Activated naive CD8-positive, alpha-beta T cell treated with anti-CD3 and anti-CD28 coated beads, Interleukin-2, amount 10 ng/mL, durations not matched to agents 7 days and 5 days (primary cell): ENCODE measurements at regions not wholly inside any gene's neighbourhood (a gene's known extent, or its start where the extent isn't known, plus 50 kb on each side); places are given as distances from the start of the nearest gene placed in this dataset.
"Not testable (repeated sequence)": the region's sequence is repeated elsewhere in the genome, so short reads cannot be mapped to it uniquely, and the experiment has no call there.

Experiments used
- ATAC-seq: fragments of 150-1000 bp; cut with Tn5 transposase; one replicate; pipeline ENCODE4 v1.10.0; 2021; ENCODE audit warnings: low read depth, moderate library complexity
- POLR2A ChIA-PET: fragments of 350-600 bp; sonication (Branson Sonifier 250); formaldehyde crosslinking; loops from one replicate; lab custom pipeline; 2021; ENCODE audit warnings: antibody characterized with exemption; lab: Charles Lee
- DNase-seq: peaks from one replicate; pipeline ENCODE4 v3.0.0; 2021
- H3K27ac Mint-ChIP-seq: one replicate; pipeline ENCODE4 v1.8.0; 2022; ENCODE audit warnings: mild to moderate bottlenecking, mixed read lengths
- H3K27me3 Mint-ChIP-seq: one replicate; pipeline ENCODE4 v1.8.0; 2022; ENCODE audit warnings: mild to moderate bottlenecking, moderate library complexity, mixed read lengths
- H3K36me3 Mint-ChIP-seq: one replicate; pipeline ENCODE4 v1.8.0; 2021; ENCODE audit warnings: mild to moderate bottlenecking, mixed read lengths
- H3K4me1 Mint-ChIP-seq: one replicate; pipeline ENCODE4 v1.8.0; 2021; ENCODE audit warnings: mixed read lengths
- H3K4me3 Mint-ChIP-seq: one replicate; pipeline ENCODE4 v1.8.0; 2022; ENCODE audit warnings: mild to moderate bottlenecking, moderate library complexity, mixed read lengths
- H3K9me3 Mint-ChIP-seq: one replicate; pipeline ENCODE4 v1.8.0; 2021; ENCODE audit warnings: mixed read lengths

DNA sequence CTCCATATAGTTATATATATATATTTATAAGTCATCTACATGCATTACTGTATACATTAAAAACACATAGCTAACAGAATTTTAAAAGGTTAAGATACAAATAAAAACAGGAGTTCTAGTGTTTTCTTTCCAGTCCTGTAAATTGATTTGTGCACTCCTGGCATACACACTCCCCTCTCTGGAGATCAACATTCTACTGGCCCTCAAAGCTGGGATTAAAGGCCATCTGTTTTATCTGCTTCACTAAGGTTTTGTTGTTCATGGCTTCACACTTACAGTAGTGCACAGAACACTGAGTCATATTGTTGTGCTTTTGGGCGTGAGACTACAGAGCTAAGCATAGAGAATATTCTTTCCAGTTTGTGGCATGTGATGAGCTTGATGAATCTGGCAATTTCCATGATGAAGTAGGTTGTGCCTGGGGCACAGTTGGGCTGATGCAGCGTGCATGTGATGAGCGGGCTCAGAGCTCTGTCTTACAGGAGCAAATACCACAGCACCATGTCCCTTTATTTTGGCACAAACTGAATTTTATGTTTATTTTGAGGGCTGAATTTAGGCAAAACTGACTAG is 98.2 kb downstream of the TAF11L14 start:
- Mint-ChIP-seq H3K27me3 (no peaks in the 10 kb centered on the region), H3K4me1 (no peaks in the 10 kb centered on the region), H3K27ac (no peak overlapping the region), H3K9me3 (no peaks in the 10 kb centered on the region), H3K4me3 (no peak overlapping the region), H3K36me3 (no peaks in the 10 kb centered on the region)
- POLR2A ChIA-PET, result no interaction called here
- DNase-seq (no peak), ATAC-seq (no peak)

DNA sequence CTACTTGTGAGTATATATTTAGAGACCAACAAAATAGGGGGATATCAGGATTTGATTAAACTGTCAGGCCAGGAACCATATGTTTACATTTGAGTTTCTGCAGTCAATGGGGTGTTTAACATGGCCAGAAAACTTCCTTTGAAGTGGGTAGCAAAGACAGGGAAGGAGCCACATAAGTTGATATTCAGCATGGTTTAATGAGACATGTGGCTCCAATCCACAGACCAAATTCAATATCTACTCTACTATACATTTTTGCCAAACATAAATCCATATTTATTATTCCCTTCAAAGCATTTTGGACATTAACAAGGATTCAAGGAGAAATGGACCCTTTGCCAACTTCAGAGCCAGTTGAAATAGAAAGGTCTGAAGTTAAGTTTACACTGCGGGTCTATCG is 99.8 kb downstream of the TAF11L14 start:
- Mint-ChIP-seq H3K9me3 (no peaks in the 10 kb centered on the region), H3K27ac (no peak overlapping the region), H3K27me3 (no peaks in the 10 kb centered on the region), H3K4me3 (no peak overlapping the region), H3K36me3 (no peaks in the 10 kb centered on the region), H3K4me1 (no peaks in the 10 kb centered on the region)
- ATAC-seq (no peak), DNase-seq (no peak)
- POLR2A ChIA-PET, result no interaction called here

- Mint-ChIP-seq H3K4me3 (no peak overlapping the region), H3K36me3 (no peaks in the 10 kb centered on the region), H3K9me3 (no peaks in the 10 kb centered on the region), H3K4me1 (no peaks in the 10 kb centered on the region), H3K27ac (no peak overlapping the region), H3K27me3 (no peaks in the 10 kb centered on the region)
- DNase-seq (no peak), ATAC-seq (no peak)
- POLR2A ChIA-PET, result no interaction called here
Observed at GRCh38 chr5:17735761-17736160, 101.5 kb downstream of the TAF11L14 start.

DNA sequence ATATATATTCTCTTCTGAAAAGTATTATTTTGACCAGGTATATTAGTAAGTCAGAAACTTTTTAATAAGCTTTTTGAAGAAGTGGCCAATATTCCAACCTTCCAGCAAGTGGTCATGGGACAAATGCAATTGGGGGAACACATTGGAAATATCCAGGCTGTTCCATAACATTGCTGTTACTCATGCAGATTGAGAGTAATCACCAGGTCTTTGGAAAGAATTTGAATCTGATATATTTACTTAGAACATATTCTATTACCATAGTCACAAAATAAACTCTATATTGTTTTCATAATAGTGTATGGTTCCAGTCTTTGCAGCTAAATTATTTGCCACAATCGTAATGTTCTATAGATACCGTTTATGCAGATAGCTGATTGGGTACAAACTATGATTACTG is 102.8 kb downstream of the TAF11L14 start:
- no peak overlapping the region for H3K27ac Mint-ChIP-seq
- POLR2A ChIA-PET, result no interaction called here
- H3K27me3 Mint-ChIP-seq, result no peaks in the 10 kb centered on the region
- H3K9me3 Mint-ChIP-seq, result peaks cover 2% of the 10 kb centered on the region
- no peaks in the 10 kb centered on the region for H3K4me1 Mint-ChIP-seq
- H3K36me3 Mint-ChIP-seq, result no peaks in the 10 kb centered on the region
- DNase-seq (no peak), ATAC-seq (no peak)
- H3K4me3 Mint-ChIP-seq, result no peak overlapping the region

GRCh38 chr5:17738446-17738845 is 104.2 kb downstream of the TAF11L14 start:
- Mint-ChIP-seq H3K36me3 (no peaks in the 10 kb centered on the region), H3K27ac (no peak overlapping the region), H3K9me3 (peaks cover 4% of the 10 kb centered on the region), H3K27me3 (no peaks in the 10 kb centered on the region), H3K4me3 (no peak overlapping the region), H3K4me1 (no peaks in the 10 kb centered on the region)
- ATAC-seq, result no peak
- DNase-seq, result no peak
- POLR2A ChIA-PET, result no interaction called here

- Mint-ChIP-seq H3K27me3 (no peaks in the 10 kb centered on the region), H3K9me3 (peaks cover 4% of the 10 kb centered on the region), H3K4me3 (no peak overlapping the region), H3K27ac (no peak overlapping the region), H3K36me3 (no peaks in the 10 kb centered on the region), H3K4me1 (no peaks in the 10 kb centered on the region)
- POLR2A ChIA-PET, result no interaction called here
- ATAC-seq (no peak), DNase-seq (no peak)
Observed at GRCh38 chr5:17743580-17744435, 109.5 kb downstream of the TAF11L14 start.

- Mint-ChIP-seq H3K27me3 (no peaks in the 10 kb centered on the region), H3K9me3 (no peaks in the 10 kb centered on the region), H3K36me3 (no peaks in the 10 kb centered on the region), H3K27ac (no peak overlapping the region), H3K4me1 (no peaks in the 10 kb centered on the region), H3K4me3 (no peak overlapping the region)
- ATAC-seq (no peak), DNase-seq (no peak)
- POLR2A ChIA-PET, result no interaction called here
Observed at GRCh38 chr5:17748201-17748600, 113.9 kb downstream of the TAF11L14 start.

DNA sequence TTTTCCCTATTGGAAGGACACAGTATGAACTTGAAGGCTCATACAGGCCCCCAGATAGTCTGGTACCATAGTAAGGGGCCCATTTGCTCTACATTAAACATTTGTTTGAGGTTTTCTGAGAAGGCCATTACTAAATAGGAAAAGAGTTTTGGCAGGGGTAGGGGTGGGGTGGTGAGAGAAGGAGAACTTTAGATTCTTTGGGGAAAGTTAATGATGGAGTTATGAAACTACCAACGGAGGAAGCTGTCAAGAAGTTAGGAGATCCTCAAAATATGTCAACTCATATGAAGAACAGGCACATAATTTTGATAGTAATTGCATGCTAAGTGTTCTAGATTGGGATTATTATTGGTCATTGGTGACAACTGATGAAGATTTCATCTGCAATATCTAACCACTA is 114.7 kb downstream of the TAF11L14 start:
- no peaks in the 10 kb centered on the region for H3K9me3 Mint-ChIP-seq
- H3K27me3 Mint-ChIP-seq, result no peaks in the 10 kb centered on the region
- no peak overlapping the region for H3K27ac Mint-ChIP-seq
- ATAC-seq (no peak), DNase-seq (no peak)
- POLR2A ChIA-PET, result no interaction called here
- H3K4me1 Mint-ChIP-seq, result no peaks in the 10 kb centered on the region
- no peaks in the 10 kb centered on the region for H3K36me3 Mint-ChIP-seq
- no peak overlapping the region for H3K4me3 Mint-ChIP-seq

DNA sequence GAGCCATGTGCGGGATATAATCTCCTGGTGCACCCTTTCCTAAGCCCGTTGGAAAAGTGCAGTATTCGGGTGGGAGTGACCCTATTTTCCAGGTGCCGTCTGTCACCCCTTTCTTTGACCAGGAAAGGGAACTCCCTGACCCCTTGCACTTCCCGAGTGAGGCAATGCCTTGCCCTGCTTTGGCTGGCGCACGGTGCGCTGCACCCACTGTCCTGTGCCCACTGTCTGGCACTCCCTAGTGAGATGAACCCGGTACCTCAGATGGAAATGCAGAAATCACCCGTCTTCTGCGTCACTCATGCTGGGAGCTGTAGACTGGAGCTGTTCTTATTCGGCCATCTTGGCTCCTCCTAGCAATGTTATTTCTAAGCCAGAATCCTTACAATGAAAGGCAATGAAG is 121.1 kb downstream of the TAF11L14 start:
- H3K9me3 Mint-ChIP-seq, H3K36me3 Mint-ChIP-seq, H3K27ac Mint-ChIP-seq, POLR2A ChIA-PET, DNase-seq, H3K27me3 Mint-ChIP-seq, ATAC-seq, H3K4me3 Mint-ChIP-seq, H3K4me1 Mint-ChIP-seq: not testable (repeated sequence)

DNA sequence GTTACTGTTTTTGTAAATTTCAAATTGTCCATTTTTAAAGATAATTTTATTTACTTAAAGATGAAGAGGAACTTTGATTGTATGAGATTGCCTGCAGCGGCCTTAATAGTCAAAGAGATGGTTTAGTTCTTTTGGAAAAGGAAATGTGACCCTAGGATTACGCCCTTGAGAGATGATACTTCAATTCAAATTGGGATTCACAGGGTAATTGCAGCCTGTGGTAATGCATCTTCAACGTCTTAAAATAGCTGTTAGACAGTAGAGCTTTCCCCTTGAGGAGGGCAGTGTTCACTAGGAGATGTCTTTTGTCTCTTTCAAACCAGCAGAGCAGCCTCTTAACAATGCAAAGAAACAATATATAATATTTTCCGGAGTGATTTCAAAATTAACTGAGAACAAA is 127.1 kb downstream of the TAF11L14 start:
- Mint-ChIP-seq H3K27me3 (no peaks in the 10 kb centered on the region), H3K4me3 (no peak overlapping the region), H3K27ac (no peak overlapping the region), H3K9me3 (peaks cover 5% of the 10 kb centered on the region), H3K4me1 (no peaks in the 10 kb centered on the region), H3K36me3 (no peaks in the 10 kb centered on the region)
- no peak for ATAC-seq
- DNase-seq, result no peak
- POLR2A ChIA-PET, result no interaction called here

GRCh38 chr5:17763301-17763700 is 129.0 kb downstream of the TAF11L14 start:
- Mint-ChIP-seq H3K27me3 (no peaks in the 10 kb centered on the region), H3K4me1 (no peaks in the 10 kb centered on the region), H3K36me3 (no peaks in the 10 kb centered on the region), H3K9me3 (peaks cover 10% of the 10 kb centered on the region), H3K27ac (no peak overlapping the region), H3K4me3 (no peak overlapping the region)
- POLR2A ChIA-PET, result no interaction called here
- DNase-seq (no peak), ATAC-seq (no peak)

GRCh38 chr5:17766031-17766430 is 131.8 kb downstream of the TAF11L14 start:
- POLR2A ChIA-PET, result no interaction called here

DNA sequence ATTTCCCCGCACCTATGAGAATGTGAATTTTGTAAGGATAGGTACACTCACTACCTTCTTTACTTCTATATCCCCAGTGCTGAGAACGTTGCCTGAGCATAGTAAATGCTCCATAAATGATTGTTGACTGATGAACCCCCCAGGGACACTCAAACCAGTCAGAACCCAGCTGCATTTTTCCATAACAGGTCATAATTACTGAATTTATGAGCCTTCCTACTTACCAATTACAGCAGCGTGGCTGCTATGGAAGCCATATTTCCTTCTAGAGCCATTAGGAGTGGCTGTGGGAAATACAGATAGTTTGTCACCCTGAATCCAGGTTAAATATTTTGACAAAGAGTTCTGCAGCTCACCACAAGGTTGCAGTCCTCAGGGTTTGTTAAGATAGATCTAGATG is 135.0 kb downstream of the TAF11L14 start:
- Mint-ChIP-seq H3K4me3 (no peak overlapping the region), H3K4me1 (no peaks in the 10 kb centered on the region), H3K9me3 (peaks cover 10% of the 10 kb centered on the region), H3K27me3 (no peaks in the 10 kb centered on the region), H3K36me3 (no peaks in the 10 kb centered on the region), H3K27ac (no peak overlapping the region)
- POLR2A ChIA-PET, result no interaction called here
- DNase-seq, result no peak
- no peak for ATAC-seq

More at GRCh38 chr5:17766031-17766430, 131.8 kb downstream of the TAF11L14 start:
- no peaks in the 10 kb centered on the region for H3K36me3 Mint-ChIP-seq
- H3K9me3 Mint-ChIP-seq, result peaks cover 10% of the 10 kb centered on the region
- no peak overlapping the region for H3K4me3 Mint-ChIP-seq
- H3K27me3 Mint-ChIP-seq, result no peaks in the 10 kb centered on the region
- no peak overlapping the region for H3K27ac Mint-ChIP-seq
- DNase-seq (no peak), ATAC-seq (no peak)
- H3K4me1 Mint-ChIP-seq, result no peaks in the 10 kb centered on the region

DNA sequence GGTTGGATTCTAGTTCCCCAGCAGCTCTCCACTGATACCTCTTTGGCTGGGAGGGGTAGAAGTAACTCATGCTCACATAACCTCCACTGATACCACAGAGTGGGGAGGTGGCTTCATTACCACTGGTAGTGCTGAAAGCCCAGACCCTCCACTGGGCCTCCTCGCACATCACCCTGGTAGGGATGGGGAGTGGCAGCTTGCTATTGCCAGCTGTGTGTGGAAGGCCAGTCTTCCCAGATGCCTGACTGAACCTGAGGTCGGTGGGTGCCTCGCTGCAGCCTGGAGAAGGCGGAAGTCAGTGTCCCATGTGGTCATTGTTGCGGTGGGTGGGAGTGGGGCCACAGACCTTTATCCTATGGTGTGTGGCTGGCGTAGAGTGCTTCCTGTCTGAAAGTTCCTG is 138.0 kb downstream of the TAF11L14 start:
- POLR2A ChIA-PET, result no interaction called here
- Mint-ChIP-seq H3K9me3 (no peaks in the 10 kb centered on the region), H3K4me3 (no peak overlapping the region), H3K27me3 (no peaks in the 10 kb centered on the region), H3K36me3 (no peaks in the 10 kb centered on the region), H3K4me1 (no peaks in the 10 kb centered on the region), H3K27ac (no peak overlapping the region)
- DNase-seq, result no peak
- no peak for ATAC-seq
